Left renal cortex interstitium (tissue), 4 donors: ENCODE measurements at regions not wholly inside any gene's neighbourhood (a gene's known extent, or its start where the extent isn't known, plus 50 kb on each side); places are given as distances from the start of the nearest gene placed in this dataset.
"Not testable (repeated sequence)": the region's sequence is repeated elsewhere in the genome, so short reads cannot be mapped to it uniquely, and the experiment has no call there.

Source experiments
- DNase-seq, 4 donors: peaks; one replicate each; pipeline ENCODE4 v3.0.0-alpha.2; 2013; ENCODE audit warnings: low read depth in 4 of 4, low spot score in 2 of 4, missing footprints in 1 of 4

DNA sequence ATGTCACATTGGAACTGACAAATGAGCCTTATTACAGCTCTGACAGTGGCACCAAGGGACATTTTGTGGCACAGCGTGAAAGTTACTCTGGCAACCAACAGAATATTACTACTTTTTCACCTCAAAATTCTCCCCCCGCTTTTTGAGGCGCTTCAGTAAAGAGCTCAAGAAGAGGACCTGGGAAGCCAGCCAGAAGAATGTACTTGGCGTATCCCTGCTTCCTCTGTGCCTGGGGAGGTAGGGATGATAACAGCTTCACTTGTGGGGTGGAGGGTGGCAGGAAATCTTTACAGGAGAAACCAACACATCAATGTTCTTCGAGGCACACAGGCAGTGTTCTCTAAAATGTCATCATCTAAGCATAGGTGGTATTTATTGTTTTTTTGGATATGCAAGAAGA is 624.1 kb downstream of the NR2F1-AS1 start:
- DNase-seq, result no peak

DNA sequence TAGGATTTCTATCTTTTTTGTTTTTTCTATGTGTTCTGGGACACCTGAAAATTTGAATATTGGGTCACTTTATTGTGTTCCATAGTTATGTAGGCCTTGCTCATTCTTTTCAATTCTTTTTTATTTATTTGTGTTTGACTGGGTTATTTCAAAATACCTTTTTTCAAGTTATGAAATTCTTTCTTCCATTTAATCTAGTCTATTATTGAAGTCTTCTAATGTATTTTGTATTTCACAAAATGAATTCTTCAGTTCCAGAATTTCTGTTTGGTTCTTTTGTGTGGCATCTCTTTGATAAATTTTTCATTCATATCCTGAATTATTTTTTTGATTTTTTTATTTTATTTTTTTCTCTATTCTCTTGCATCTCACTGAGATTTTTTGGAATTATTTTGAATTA is 628.8 kb downstream of the NR2F1-AS1 start:
- no peak for DNase-seq

DNA sequence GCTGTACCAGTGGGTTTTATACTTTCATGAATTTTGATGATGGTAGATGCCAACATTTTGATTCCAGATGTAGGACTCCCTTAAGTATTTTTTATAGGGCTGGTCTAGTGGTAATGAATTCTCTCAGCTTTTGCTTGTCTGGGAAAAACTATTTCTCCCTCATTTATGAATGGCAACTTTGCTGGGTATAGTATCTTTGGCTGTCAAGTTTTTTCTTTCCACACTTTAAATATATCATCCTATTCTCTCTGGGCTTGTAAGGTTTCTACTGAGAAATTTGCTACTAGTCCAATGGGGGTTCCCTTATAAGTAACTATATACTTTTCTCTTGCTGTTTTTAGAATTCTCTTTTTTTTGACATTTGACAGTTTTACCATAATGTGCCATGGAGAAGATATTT is 629.3 kb downstream of the NR2F1-AS1 start:
- DNase-seq, result no peak

DNA sequence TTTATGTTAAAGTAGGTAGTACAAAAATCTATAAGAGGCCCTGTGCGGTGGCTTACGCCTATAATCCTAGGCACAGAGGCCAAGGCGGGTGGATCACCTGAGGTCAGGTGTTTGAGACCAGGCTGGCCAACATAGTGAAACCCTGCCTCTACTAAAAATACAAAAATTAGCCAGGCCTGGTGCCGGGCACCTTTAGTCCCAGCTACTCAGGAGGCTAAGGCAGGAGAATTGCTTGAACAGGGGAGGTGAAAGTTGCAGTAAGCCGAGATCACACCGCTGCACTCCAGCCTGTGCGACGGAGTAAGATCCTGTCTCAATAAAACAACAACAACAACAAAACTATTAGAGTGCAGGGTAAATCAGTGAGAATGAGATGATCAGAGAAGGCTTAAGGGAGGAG is 634.5 kb downstream of the NR2F1-AS1 start:
- no peak for DNase-seq

DNA sequence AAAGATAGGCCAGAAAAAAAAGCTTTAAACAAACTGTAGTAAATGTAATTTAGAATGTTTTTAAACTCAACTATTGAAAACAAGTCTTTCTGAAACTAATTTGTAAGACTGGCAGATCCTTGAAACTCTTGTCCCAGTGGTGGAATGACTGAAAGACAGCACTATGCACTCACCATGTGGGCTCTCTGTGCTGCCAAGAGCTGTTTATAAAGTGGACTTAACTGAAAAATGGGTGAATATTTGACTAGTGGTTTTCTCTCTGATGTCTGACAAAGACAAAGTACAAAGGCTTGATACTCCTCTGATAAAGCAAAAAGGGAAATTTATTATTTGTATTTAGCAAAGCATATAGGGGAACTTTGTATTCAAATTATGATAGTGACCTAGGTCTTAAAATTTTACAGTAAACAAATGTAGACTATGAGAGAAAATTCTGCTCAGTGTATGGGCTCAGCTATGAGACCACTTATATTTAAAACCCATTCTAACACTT is 635.4 kb downstream of the NR2F1-AS1 start:
- no peak for DNase-seq

DNA sequence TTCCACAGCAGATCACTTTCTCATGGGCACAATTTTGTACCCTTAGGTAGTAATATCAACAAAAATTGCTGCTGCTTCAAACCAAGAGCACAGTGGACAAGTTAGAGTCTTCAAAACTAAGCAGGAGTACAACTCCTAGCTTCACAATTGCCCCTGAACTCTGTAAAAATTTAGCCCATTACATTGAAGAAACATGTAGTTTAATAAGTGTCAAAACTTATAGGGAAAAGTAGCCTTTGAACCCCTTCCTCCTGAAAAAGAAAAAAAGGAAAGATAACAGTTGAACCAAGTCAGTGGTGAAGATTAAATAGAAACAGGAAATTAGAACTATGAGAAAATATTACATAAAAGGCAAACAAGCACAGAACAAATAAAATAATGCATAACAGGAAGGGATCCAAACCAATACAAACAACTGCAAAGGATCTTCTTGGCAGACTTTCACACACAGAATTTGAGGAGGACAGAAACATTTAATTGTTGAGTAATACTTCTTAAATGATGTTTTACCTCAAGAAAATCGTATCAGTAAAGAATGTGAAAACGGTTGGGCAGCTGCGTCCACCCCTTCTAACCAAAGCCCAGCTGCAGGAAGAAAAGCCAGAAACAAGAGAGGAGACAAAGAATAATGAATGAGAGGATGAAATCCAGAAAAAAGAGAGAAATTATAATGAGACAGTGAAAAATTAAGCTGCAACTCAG is 636.0 kb downstream of the NR2F1-AS1 start:
- no peak for DNase-seq

DNA sequence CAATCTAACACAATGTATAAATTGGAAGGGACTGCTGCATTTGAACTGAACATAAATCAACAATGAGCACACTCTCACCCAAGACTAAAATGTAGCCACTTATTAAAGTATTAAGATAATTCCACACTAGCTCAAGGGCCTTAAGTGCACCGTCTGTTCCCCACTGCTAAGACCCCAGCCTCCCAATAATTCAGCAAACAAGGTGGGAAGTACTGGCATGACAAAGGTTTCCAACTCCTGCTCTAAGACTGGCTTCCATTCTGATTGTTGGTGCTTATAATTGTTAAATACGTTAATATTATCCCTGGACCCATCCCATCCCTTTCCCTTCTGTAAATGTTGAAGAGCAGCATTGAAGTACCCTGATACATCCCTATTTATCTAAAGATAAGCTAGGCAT is 636.7 kb downstream of the NR2F1-AS1 start:
- no peak for DNase-seq

DNA sequence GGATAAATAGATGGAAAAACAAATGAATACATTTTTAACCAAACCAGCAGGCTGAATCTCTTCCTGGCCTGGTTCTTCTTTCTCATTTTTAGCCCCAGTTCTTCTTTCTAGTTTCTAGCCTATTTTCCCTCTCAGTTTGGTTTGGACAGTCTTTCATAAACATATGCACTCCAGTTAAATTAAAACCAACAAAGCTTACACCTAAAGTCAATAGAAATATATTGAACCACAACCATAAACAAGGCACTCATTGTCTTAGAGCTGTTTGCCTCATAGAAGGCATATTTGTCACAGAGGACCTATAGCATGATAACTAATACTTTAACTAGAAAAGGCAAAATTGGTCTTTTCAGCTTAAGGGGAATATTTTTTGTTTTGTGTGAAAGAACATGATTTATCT is 638.3 kb downstream of the NR2F1-AS1 start:
- no peak for DNase-seq

DNA sequence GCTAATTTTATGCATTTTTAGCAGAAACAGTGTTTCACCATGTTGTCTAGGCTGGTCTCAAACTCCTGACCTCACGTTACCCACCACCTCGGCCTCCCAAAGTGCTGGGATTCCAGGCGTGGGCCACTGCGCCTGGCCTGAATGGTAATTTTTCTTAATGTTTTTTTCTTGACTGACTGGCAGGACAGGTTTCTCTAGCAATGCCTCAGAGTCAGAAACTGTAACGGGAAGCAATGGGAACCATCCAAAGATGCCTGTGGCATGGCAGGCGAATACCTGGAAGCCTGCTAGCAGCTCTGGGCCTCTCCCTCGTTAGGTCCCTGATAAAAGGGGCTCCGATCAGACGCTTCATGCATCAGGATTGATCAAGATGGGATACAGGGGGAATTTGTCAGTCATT is 639.2 kb downstream of the NR2F1-AS1 start:
- no peak for DNase-seq

DNA sequence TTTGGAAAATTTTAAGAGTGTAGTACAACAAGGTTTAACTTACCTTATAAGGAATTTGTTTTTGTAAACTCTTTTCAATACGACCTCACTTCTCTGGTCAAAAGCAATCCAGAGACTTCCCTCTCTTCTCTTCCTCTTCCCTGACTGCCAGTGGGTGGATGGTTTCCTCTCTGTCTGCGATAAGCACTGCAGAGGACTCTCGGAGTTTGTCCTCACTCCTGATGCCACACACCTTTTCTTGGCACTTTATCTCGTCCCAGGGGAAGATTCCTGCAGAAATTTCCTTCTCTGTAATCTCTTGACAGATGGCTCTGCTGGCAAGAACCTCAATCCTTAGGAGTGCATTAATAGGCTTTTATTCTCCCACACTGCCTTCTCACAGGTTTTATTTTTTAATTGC is 641.6 kb downstream of the NR2F1-AS1 start:
- no peak for DNase-seq

DNA sequence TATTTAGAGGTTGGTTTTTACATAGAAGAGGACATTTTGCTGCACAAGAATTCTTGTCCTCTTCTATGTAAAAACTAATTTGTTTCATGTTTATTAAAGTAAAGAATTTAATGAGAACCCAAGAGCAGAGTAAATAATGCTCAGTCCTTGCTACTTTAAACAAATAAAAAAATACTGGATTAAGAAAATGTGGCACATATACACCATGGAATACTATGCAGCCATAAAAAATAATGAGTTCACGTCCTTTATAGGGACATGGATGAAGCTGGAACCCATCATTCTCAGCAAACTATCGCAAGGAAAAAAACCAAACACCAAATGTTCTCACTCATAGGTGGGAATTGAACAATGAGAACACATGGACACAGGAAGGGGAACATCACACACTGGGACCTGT is 643.6 kb downstream of the NR2F1-AS1 start:
- not testable (repeated sequence) for DNase-seq

DNA sequence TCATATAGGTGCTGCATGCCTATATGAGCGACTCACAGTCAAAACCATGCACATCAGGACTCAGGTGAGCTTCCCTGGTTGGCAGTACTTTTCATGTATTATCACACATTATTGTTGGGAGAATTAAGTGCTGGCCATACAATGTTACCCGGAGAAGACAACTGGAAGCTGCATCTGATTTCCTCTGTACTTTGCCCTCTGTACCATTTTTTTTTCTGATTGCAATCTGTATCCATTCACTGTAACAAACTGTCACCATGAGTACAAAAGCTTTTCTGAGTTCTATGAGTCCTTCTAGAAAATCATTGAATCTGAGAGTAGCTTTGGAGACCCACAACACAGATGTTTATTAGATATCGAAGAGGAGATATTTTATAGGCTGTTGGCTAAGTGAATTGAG is 651.0 kb downstream of the NR2F1-AS1 start:
- DNase-seq, result no peak

DNA sequence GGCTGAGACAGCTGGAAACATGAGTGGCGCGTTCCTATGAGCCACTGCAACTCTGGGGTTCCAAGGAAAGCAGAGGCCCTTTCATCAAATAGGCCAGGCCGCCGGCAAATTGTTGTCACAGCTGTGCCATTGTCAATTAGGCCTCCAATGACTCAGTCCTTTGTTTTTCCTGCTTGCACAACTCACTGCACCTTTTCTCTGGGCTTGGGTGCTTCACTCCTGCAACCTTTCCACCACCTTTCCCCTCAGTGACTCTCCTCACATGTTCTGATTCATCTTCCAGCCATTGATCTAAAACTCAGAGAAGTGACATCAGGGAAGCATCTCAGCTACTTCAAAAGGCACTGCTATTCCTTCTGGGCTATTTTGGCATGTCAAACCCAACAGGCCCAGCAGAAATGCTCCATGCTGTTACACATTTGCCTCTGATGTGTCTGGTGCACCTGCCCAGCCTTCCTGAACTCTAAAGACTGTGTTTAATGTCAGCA is 653.7 kb downstream of the NR2F1-AS1 start:
- no peak for DNase-seq

DNA sequence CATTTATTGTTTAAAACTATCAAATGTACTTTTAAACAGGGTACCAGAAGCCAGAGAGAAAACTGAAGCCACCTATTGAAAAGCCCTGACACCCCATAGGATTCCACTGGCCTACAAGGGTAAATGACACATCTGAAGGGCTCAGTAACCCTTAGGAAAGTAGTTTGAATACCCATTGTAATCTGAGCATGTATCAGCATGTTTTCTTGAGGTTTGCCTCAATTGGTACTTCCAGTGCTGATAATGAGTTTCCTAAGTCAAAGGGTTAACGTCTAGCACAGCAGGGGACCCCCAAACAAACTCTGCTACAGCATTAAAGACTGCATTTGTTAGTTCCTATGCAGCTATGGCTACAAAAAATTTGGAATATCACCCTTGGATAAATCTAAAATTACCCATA is 657.1 kb downstream of the NR2F1-AS1 start:
- DNase-seq, result no peak

DNA sequence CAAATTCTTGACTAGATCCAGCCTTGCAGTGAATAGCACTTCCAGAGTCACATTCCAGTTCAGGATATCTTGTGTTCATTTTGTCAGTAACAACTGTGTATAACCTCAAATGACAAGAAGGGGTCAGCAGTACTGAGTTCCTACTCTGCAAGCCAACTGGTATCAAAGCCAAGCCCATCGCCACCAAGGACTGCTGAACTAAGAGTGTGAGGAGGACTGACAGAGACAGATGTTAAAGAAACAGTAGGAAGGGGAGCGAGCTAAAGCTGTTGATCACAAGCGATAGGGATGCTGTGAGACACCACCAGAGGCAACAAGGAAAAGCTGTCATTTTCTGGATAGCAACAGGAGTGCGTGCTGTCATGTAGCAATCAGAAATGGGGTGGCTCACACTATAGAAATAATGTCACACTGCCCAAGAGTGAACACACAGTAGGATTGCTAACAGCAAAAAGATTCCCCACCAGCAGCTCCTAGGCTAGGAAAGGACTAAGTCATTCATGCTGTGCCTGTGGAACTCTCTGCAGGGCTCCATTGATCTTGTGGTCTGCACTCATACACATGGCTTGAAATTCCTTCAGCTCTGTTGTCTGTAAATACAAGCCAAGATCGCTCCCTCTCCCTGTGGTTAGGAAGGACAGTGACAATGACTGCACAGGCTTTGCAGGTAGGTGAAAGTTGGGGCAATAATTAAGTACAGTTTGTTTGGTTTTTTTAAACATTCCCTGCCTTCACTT is 658.6 kb downstream of the NR2F1-AS1 start:
- no peak for DNase-seq

DNA sequence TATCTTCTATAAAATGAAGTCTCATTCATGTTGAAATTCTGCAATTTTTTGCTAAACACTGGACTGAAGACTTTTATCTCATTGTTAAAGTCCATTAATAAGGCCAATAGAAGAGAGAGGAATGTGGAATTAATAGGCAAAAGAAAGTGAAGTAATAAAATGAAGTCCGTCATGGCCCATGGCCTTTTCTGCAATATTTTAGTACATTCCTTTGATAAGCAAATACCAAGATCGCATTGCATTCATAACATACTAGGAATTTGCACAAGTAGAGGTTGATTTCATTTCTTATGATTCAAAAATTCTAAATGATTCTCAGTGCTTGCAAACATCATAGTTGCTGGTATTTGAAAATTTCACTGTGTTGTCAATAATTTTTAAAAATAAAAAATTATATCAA is 664.0 kb downstream of the NR2F1-AS1 start:
- DNase-seq, result no peak

DNA sequence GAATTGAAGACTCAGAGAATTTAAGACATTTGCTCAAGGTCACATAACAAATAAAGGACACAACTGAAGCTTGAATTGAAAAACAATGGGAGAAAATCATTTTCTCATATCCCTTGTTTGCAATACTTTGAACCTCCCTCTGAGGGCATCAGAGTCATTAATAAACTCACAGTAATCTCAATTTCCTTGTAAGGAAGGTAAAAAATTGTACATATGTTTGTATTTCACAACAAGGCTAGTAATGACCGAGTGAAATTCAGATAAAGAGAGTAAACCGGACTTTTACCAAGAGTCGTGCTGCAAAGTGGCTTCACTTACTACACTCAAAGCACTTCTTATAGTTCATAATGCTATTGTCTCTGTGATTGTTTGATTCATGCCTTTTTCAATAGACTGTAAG is 665.0 kb downstream of the NR2F1-AS1 start:
- DNase-seq, result no peak

DNA sequence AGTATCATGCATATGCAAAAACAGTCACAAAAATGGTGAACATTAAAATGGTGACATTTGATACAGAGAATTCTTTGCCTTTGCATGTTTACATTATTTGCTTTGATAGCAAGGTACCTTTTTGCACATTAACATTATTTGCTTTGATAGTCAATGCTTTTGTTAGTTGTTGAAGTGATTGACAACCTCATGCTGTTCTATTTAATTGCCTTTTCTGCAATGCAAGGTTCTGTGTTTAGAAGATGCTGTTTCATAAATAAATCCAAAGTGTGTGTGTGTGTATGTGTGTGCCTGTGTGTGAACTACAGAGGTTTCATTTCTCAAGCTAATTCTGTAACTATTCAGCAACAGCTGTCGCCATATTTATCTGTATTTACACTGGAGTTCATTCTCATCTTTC is 668.7 kb downstream of the NR2F1-AS1 start:
- DNase-seq, result no peak

DNA sequence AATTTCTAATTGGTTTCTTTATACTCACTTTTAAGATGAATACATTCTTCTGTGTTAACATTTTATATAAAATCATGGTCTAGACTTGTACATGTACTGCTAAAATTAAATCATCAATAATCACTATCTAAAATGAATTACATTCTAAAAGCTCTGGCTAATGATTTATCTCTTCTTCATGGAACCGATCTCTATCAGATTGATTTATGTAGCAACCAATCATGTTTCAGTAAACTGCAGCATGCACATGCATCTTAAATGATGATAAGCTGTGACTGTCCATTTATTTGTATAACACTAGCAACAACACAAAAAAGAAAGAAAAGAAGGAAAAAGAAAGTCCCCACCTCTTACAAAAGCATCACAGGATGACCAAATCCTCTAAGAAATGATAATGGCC is 669.2 kb downstream of the NR2F1-AS1 start:
- no peak for DNase-seq

DNA sequence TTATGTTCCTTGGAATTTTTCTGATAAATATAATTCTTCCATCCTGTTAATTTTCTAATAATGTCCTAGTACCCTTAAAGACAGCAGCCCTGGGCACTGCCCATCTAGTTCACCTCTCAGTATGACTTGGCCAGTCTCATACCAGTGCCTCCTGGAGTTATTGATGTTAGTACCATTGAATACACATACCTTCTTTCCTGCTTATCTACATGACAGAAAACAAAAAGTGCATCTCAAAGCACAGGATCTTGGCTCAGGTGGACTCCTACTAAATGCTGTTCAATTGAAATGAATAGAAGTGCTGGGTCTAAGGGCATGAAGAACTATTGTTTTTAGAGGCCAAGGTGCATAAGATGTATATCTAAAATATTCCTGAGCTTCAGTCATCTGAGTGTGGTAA is 669.7 kb downstream of the NR2F1-AS1 start:
- DNase-seq, result no peak

DNA sequence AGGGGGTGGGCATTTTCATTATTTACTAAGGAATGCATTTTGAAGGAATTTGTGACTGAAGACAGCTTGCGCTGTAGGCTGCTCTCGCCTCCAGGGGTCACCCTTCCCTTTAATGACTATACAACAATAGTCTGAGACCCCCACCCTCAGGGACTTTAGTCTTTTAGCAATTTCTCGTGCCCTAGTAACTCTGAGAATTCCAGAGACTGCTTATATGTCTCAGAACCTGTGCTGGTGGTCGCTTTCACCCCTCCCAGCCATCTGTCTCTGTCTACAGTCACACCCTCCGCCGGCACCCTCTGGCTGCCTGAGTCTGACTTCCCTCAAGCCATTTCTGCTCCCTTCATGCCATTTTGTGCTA is 671.4 kb downstream of the NR2F1-AS1 start:
- DNase-seq, result peak in 3 of 4 donors; percentile 65 to 70 (median 68)

DNA sequence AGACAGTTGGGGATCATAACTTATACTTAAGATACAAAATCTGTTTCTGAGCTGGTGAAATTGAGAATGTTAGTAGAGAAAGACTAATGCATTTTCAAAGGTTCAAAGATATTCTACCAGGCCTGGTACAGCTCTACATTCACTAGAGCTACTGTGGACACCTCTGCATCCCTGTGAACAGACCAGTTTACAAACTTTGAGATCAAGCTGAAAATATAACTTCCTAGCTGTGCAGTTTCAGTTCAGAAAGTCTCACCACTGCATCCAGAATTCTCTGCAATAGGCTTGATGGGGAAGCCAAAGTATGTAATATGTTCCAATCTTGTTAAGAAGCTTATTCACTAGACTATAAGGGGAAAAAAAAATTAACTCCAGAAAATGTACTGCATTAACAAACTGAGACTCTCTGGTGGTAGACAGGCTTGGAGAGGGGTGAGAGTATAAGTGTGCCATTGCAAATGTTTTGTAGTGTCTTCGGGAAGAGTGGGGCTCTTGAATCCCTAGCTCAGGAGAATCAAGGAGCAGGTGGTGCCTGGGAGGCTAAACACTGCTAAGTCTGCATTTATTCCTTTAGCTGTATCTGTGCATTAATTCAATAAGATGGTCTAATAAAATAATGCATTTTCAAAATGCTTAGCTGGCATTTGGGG is 671.9 kb downstream of the NR2F1-AS1 start:
- no peak for DNase-seq
